IMR-90 (cell line): ENCODE measurements at regions not wholly inside any gene's neighbourhood (a gene's known extent, or its start where the extent isn't known, plus 50 kb on each side); places are given as distances from the start of the nearest gene placed in this dataset.
A peak's percentile ranks its signal among the peaks of the same experiment; 100 is the strongest.

Source experiments
- ATAC-seq: fragments of 200-7000 bp; cut with Tn5 transposase; 2 replicates; pipeline ENCODE4 v1.9.1; 2020; ENCODE audit warnings: low read depth, mild to moderate bottlenecking, moderate library complexity
- BruUV-seq: library from RNA; stranded (reverse); fragments of 400-500 nt; replicated peaks from 2 replicates; lab custom pipeline; 2021; lab: Mats Ljungman, UMichigan
- CTCF ChIA-PET: fragments of 300-600 bp; formaldehyde crosslinking; extraction: SDS; loops from one replicate; lab custom pipeline; 2021; ENCODE audit warnings: antibody characterized with exemption; lab: Yijun Ruan, JAX
- POLR2A ChIA-PET: fragments of 300-600 bp; sonication (Branson Sonifier 250); formaldehyde crosslinking; loops from one replicate; lab custom pipeline; 2022; ENCODE audit warnings: antibody characterized with exemption; ENCODE audit not compliant: unreplicated experiment; lab: Charles Lee
- DNase-seq: peaks from one replicate; pipeline ENCODE4 v3.0.0; 2013
- H2AFZ ChIP-seq: replicated peaks from 2 replicates; pipeline ENCODE3; 2013; ENCODE audit warnings: low read length, mild to moderate bottlenecking; ENCODE audit not compliant: poor library complexity
- H2AK5ac ChIP-seq: 2 replicates; pipeline ENCODE4 v1.6.1; 2013; ENCODE audit warnings: low read depth, low read length, inconsistent platforms
- H2AK9ac ChIP-seq: replicated peaks from 2 replicates; pipeline ENCODE3; 2013; ENCODE audit warnings: mild to moderate bottlenecking, low read depth, low read length, moderate library complexity; ENCODE audit not compliant: poor library complexity
- H2BK120ac ChIP-seq: 2 replicates; pipeline ENCODE4 v1.6.1; 2013; ENCODE audit warnings: low read depth, low read length, inconsistent platforms
- H2BK15ac ChIP-seq: 3 replicates; pipeline ENCODE4 v1.6.1; 2013; ENCODE audit warnings: low read depth, low read length, inconsistent platforms
- H2BK20ac ChIP-seq: 2 replicates; pipeline ENCODE4 v1.6.1; 2013; ENCODE audit warnings: low read depth, mild to moderate bottlenecking, inconsistent platforms, low read length, moderate library complexity
- H2BK5ac ChIP-seq: 2 replicates; pipeline ENCODE4 v1.6.1; 2013; ENCODE audit warnings: mild to moderate bottlenecking, low read depth, low read length, inconsistent platforms; ENCODE audit not compliant: poor library complexity, severe bottlenecking
- H3K14ac ChIP-seq: replicated peaks from 2 replicates; pipeline ENCODE4 v1.6.1; 2013; ENCODE audit warnings: low read depth, low read length, inconsistent platforms
- H3K18ac ChIP-seq: 2 replicates; pipeline ENCODE4 v1.6.1; 2013; ENCODE audit warnings: low read depth, low read length, control low read depth
- H3K23ac ChIP-seq: 2 replicates; pipeline ENCODE4 v1.6.1; 2013; ENCODE audit warnings: low read depth, low read length, inconsistent platforms
- H3K27ac ChIP-seq: 2 replicates; pipeline ENCODE4 v1.5.1; 2013; ENCODE audit warnings: mild to moderate bottlenecking, control low read depth, low read length; ENCODE audit not compliant: insufficient read depth
- H3K27me3 ChIP-seq: 2 replicates; pipeline ENCODE4 v1.6.1; 2013; ENCODE audit warnings: low read length; ENCODE audit not compliant: control insufficient read depth, insufficient read depth
- H3K36me3 ChIP-seq: 2 replicates; pipeline ENCODE4 v1.6.1; 2013; ENCODE audit warnings: low read length, mixed read lengths; ENCODE audit not compliant: control insufficient read depth, insufficient read depth
- H3K4ac ChIP-seq: 2 replicates; pipeline ENCODE4 v1.6.1; 2013; ENCODE audit warnings: low read depth, low read length, inconsistent platforms
- H3K4me1 ChIP-seq: 2 replicates; pipeline ENCODE4 v1.6.1; 2013; ENCODE audit warnings: low read length, mixed read lengths; ENCODE audit not compliant: control insufficient read depth, insufficient read depth
- H3K4me2 ChIP-seq: 2 replicates; pipeline ENCODE4 v1.6.1; 2013; ENCODE audit warnings: low read depth, mild to moderate bottlenecking, control low read depth, low read length, moderate library complexity
- H3K4me3 ChIP-seq: 2 replicates; pipeline ENCODE4 v1.5.1; 2013; ENCODE audit warnings: low read depth, mild to moderate bottlenecking, control low read depth, low read length, moderate library complexity; ENCODE audit not compliant: insufficient read depth
- H3K56ac ChIP-seq: 2 replicates; pipeline ENCODE4 v1.6.1; 2013; ENCODE audit warnings: low read length, inconsistent platforms; ENCODE audit not compliant: insufficient read depth; ENCODE audit errors: extremely low read depth
- H3K79me1 ChIP-seq, 2 experiments: 2 replicates each; pipeline ENCODE4 v1.6.1; 2013; ENCODE audit warnings: low read length in 2 of 2, inconsistent platforms in 1 of 2, low read depth in 1 of 2
- H3K9ac ChIP-seq: 2 replicates; pipeline ENCODE4 v1.6.1; 2013; ENCODE audit warnings: low read depth, low read length, control low read depth
- H3K9me1 ChIP-seq: 2 replicates; pipeline ENCODE4 v1.6.1; 2013; ENCODE audit warnings: low read length, inconsistent platforms; ENCODE audit not compliant: insufficient read depth
- H3K9me3 ChIP-seq: 2 replicates; pipeline ENCODE4 v1.6.1; 2013; ENCODE audit warnings: low read length; ENCODE audit not compliant: control insufficient read depth, insufficient read depth
- H4K20me1 ChIP-seq: 2 replicates; pipeline ENCODE4 v1.6.1; 2013; ENCODE audit warnings: low read length, inconsistent platforms; ENCODE audit not compliant: insufficient read depth
- H4K5ac ChIP-seq: 2 replicates; pipeline ENCODE4 v1.6.1; 2013; ENCODE audit warnings: mild to moderate bottlenecking, low read depth, low read length, control low read depth
- H4K8ac ChIP-seq, 2 experiments: 2 replicates each; pipeline ENCODE4 v1.6.1; 2013; ENCODE audit warnings: low read depth in 2 of 2, low read length in 2 of 2, control low read depth in 1 of 2, inconsistent platforms in 1 of 2
- H4K91ac ChIP-seq: 2 replicates; pipeline ENCODE4 v1.6.1; 2013; ENCODE audit warnings: low read depth, low read length, inconsistent platforms; ENCODE audit not compliant: insufficient read depth
- BHLHE40 ChIP-seq: fragments of 150-350 bp; IDR thresholded peaks from 2 replicates; pipeline ENCODE4 v1.6.1; 2016; ENCODE audit warnings: mild to moderate bottlenecking, low read depth, low read length
- CEBPB ChIP-seq: IDR thresholded peaks from 2 replicates; pipeline ENCODE4 v1.6.1; 2012; ENCODE audit warnings: low read depth, low read length, improper control_type of control experiment
- CHD1 ChIP-seq: IDR thresholded peaks from 2 replicates; pipeline ENCODE4 v1.6.1; 2012; ENCODE audit warnings: low read depth, low read length, improper control_type of control experiment
- ELK1 ChIP-seq: fragments of 150-350 bp; IDR thresholded peaks from 2 replicates; pipeline ENCODE4 v1.6.1; 2016; ENCODE audit warnings: low read depth, mild to moderate bottlenecking, low read length, moderate library complexity, borderline replicate concordance
- FOS ChIP-seq: fragments of 150-350 bp; IDR thresholded peaks from 2 replicates; pipeline ENCODE4 v1.6.1; 2016; ENCODE audit warnings: low read depth, low read length
- MAFK ChIP-seq: IDR thresholded peaks from 2 replicates; pipeline ENCODE4 v1.6.1; 2012; ENCODE audit warnings: low read depth, low read length, improper control_type of control experiment
- MAZ ChIP-seq: IDR thresholded peaks from 2 replicates; pipeline ENCODE4 v1.6.1; 2012; ENCODE audit warnings: low read depth, mild to moderate bottlenecking, low read length, improper control_type of control experiment, moderate library complexity, borderline replicate concordance
- MXI1 ChIP-seq: IDR thresholded peaks from 2 replicates; pipeline ENCODE4 v1.6.1; 2012; ENCODE audit warnings: low read depth, mild to moderate bottlenecking, low read length, moderate library complexity, borderline replicate concordance
- NFE2L2 ChIP-seq: fragments of 150-350 bp; IDR thresholded peaks from 2 replicates; pipeline ENCODE4 v1.6.1; 2016; ENCODE audit warnings: low read depth, mild to moderate bottlenecking, low read length
- POLR2A ChIP-seq: IDR thresholded peaks from 2 replicates; pipeline ENCODE4 v1.6.1; 2012; ENCODE audit warnings: mild to moderate bottlenecking, low read depth, low read length
- RAD21 ChIP-seq: IDR thresholded peaks from 2 replicates; pipeline ENCODE4 v1.6.1; 2012; ENCODE audit warnings: low read length, improper control_type of control experiment
- RCOR1 ChIP-seq: IDR thresholded peaks from 2 replicates; pipeline ENCODE4 v1.6.1; 2012; ENCODE audit warnings: mild to moderate bottlenecking, low read length, improper control_type of control experiment; ENCODE audit not compliant: insufficient replicate concordance
- RFX5 ChIP-seq: IDR thresholded peaks from 2 replicates; pipeline ENCODE4 v1.8.0; 2012; ENCODE audit warnings: low read depth, mild to moderate bottlenecking, low read length, moderate library complexity
- SMC3 ChIP-seq: fragments of 150-350 bp; IDR thresholded peaks from 2 replicates; pipeline ENCODE4 v1.6.1; 2016; ENCODE audit warnings: low read depth, mild to moderate bottlenecking, antibody characterized with exemption, low read length, moderate library complexity
- USF2 ChIP-seq: fragments of 150-350 bp; IDR thresholded peaks from 2 replicates; pipeline ENCODE4 v1.6.1; 2017; ENCODE audit warnings: mild to moderate bottlenecking, antibody characterized with exemption, low read length, low read depth
- WGBS, 2 experiments: methylation state at CpG; one replicate each; pipeline versions ENCODE4 v1.1.5 to v1.1.7; 2013; ENCODE audit warnings: missing lambda C conversion rate in 2 of 2; ENCODE audit not compliant: insufficient read length in 1 of 2; ENCODE audit errors: extremely low coverage in 2 of 2; 5-methylcytosine and 5-hydroxymethylcytosine counted together
- dilution Hi-C: fragments of 300-500 bp; cut with HindIII; formaldehyde crosslinking; loops from one replicate; pipeline ENCODE4 v1.14.3; 2018; ENCODE audit warnings: low sequenced_read_pairs; ENCODE audit not compliant: unreplicated experiment
- in situ Hi-C: fragments of 300-500 bp; cut with MboI; formaldehyde crosslinking; loops from 3 replicates; pipeline ENCODE4 v1.14.3; 2019; ENCODE audit warnings: low sequenced_read_pairs, inconsistent platforms, mixed read lengths
- intact Hi-C: fragments of 100-400 bp; cut with micrococcal nuclease; formaldehyde crosslinking; loops from 2 replicates; pipeline ENCODE4 v1.10.0; 2022

- peak overlapping the region; percentile 87 for H3K27ac ChIP-seq
These were observed 80.7 kb upstream of the KAZN start for GRCh38 chr1:14517841-14518180.

More at GRCh38 chr1:14517841-14518180, 80.7 kb upstream of the KAZN start:
- Histone ChIP-seq H2AK5ac (no peak overlapping the region), H4K20me1 (no peaks in the 10 kb centered on the region), H2AK9ac (no peak overlapping the region), H3K36me3 (no peaks in the 10 kb centered on the region), H3K4me2 (no peak overlapping the region), H2BK120ac (peak overlapping the region; percentile 6; the same call in 1 of the 2 replicates), H3K79me1 (no peaks in the 10 kb centered on the region), H2AFZ (no peak overlapping the region), H3K4me1 (peaks cover 22% of the 10 kb centered on the region), H3K56ac (no peak overlapping the region), H3K9me3 (no peaks in the 10 kb centered on the region), H4K91ac (peak overlapping the region; percentile 31; the same call in 1 of the 2 replicates), H3K27me3 (no peaks in the 10 kb centered on the region), H2BK5ac (peak overlapping the region; percentile 2), H3K4me3 (no peak overlapping the region), H4K8ac (peak overlapping the region in 1 of 2 experiments; percentile 36; a peak in 2 of 4 replicates), H3K23ac (no peak overlapping the region), H3K14ac (no peak overlapping the region), H3K9me1 (no peaks in the 10 kb centered on the region), H3K18ac (peak overlapping the region; percentile 86), H4K5ac (peak overlapping the region; percentile 35; the same call in 1 of the 2 replicates), H3K9ac (no peak overlapping the region), H3K4ac (no peak overlapping the region), H2BK20ac (no peak overlapping the region; the same call in 1 of the 2 replicates), H2BK15ac (peak overlapping the region; percentile 5; the same call in 1 of the 3 replicates)
- no CpG with 5 or more reads among the region's 1 CpG for WGBS, 2 experiments
- TF ChIP-seq CHD1 = no peak
- no peak for TF ChIP-seq POLR2A
- no peak for TF ChIP-seq RAD21
- TF ChIP-seq CEBPB = no peak
- TF ChIP-seq SMC3 = no peak
- TF ChIP-seq RFX5 = no peak
- no peak for TF ChIP-seq BHLHE40
- TF ChIP-seq NFE2L2 = no peak
- no peak for TF ChIP-seq FOS
- no peak for TF ChIP-seq ELK1
- TF ChIP-seq RCOR1 = no peak
- TF ChIP-seq MXI1 = no peak
- no peak for TF ChIP-seq MAZ
- TF ChIP-seq USF2 = no peak
- no peak for TF ChIP-seq MAFK
- BruUV-seq = no TSS peak
- DNase-seq (no peak), ATAC-seq (no peak)
- dilution Hi-C loops (no loop called here), in situ Hi-C loops (no loop called here), intact Hi-C loops (loop anchor here (5.0 to 10.0 kb wide), 2 partner anchors 409 to 527 kb away; no protein-coding TSS in a partner anchor)
- ChIA-PET CTCF (no interaction called here), POLR2A (no interaction called here)
